T-helper 2 cell treated with Interferon-gamma antibody and Interleukin-4, amounts not matched to agents 100 ng/mL and 5 ng/mL, for 36 hours (primary cell): ENCODE measurements at regions not wholly inside any gene's neighbourhood (a gene's known extent, or its start where the extent isn't known, plus 50 kb on each side); places are given as distances from the start of the nearest gene placed in this dataset.

Experiments
- intact Hi-C: fragments of 100-400 bp; cut with micrococcal nuclease; formaldehyde crosslinking; loops from one replicate; pipeline ENCODE4 v1.15.1; 2023

DNA sequence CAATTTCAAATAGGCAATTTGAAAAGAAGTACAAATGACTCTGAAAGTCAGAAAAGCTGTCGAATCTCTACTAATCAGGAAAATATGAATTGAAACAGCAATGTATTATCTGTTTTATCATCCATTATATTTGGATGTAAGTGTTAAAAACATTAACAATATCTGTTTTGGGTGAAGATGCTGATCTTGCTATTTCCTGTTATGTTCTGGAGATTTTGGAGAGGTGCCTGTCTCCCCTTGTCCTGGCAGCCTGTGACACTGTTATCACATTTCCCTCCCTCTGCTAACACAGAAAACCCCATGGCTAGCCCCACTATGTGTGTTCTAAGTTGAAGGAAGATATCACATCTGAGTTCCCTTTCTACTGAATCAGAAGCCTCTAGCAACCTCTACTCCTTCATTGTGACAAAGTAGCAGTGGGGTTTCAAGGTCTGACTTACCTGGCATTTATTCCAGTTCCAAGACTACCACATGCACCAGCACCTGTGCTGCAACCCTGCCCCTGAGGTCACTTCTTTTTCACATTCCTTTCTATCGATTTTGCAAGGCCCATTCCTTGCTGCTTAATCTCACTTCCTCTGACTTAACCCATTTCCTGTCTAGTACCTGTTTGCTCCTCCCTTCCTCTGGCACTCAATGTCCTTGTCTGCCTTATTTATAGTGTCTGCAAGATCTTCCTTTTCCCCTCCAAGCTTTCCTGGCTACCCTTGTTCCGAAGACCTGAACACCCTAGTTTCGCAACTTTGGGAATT is 95.5 kb upstream of the COL8A1 start:
- intact Hi-C loops: no loop called here

DNA sequence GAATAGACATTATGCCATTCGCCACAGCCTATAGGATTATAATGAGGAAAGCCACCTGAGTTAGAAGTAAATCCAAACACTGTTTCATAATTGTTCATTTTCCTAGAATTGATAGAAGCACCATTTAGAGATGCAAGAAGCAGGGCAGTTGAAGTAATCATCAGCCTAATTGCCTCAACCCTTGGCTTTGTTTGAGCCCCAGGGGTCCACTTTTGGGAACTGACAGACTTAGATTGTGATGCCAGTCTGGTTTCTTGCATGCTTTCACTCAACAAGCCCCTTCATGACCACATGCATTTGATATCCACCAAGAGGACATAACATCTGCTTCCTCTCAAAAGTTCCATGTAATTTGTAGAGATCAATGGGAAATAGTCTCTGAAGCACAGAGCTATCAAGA is 97.2 kb upstream of the COL8A1 start:
- intact Hi-C loops: no loop called here

DNA sequence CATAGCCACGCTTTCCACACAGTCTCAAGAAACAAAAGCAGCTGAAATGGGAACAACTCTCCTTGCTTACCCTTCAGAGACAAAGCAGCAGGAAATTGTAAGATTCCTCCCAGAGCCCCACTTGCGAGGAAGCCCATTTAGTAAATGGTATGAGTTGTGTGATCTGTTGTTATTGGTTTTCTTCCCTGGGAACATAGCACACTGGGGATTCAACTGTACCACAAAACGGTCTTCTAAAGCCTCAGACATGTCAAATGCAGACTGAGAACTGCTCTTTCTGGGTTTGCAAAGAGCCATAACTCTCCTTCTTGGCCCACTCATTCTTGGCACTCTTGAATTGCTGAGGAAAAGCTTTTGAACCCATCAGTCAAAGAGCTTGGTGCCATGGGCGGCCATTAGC is 101.0 kb upstream of the COL8A1 start:
- intact Hi-C loops: loop anchor here (10.0 kb wide), 1 partner anchor 723 kb away; no protein-coding TSS in a partner anchor

DNA sequence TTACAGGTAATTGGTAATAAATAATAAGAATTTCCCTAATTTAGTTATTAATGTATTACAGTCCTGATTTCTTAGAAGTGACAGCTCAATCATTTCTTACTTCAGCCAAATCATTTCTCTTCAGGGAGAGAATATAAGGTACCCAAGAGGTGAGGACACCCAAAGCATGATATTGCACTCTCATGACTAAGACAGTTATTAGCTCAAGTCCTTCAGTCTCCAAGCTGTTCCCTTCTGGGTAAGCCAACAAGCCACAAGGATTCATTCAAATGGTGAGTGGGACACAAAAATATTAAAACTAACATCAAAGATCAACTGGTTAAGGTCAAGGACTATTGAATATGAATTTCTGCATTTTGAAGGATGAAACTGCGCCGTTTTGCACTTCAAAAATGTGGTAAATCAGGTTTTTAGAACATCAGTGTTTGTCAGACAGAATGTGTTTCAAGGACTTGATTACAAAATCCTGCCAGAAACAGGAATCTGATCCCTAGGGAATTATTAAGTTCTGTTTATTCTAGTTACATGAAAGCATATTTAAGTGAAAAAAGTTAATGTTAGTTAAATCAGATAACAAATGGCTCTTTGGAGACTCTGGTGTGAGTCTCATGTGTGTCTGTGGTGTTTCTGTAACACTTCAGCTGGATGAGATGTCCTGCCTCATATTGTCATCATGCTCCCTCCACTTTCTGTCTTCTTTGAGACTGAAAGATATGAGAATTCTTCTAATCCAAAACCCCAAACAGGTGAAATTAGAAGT is 101.7 kb upstream of the COL8A1 start:
- intact Hi-C loops: loop anchor here (10.0 kb wide), 1 partner anchor 722 kb away; no protein-coding TSS in a partner anchor

DNA sequence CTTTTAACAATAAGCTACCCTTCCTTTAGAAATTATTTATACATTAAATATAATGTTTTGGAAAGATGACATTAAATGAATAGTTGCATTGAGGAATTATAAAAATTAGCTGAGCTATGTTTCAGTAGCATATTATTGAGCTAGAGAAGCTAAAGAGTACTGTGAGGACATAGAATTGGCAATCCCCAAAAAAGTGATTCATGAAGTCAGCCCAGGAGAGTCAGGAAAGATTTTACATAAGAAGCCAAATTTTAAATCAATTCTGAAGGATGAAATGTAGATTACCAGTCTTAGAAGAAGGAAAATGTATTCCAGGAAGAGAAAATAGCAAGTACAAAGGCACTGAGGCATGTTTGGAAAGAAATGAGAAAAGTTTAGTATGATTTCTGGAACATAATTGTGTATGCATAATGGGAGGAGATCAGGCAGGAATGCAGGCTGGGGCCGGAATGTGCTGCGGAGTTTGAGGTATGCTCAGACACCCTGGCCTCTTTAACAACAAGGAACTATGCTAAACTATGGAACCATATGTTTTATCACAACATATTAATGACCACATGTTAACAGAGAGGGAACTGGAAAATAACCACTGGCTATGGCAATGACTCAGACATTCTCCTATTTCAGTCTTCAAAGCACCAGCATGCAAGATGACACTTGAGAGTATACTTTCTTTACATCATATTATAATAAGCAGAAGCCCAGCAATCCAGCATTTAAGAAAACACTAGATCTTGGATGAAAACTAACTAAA is 103.3 kb upstream of the COL8A1 start:
- intact Hi-C loops: loop anchor here (10.0 kb wide), 1 partner anchor 720 kb away; no protein-coding TSS in a partner anchor

DNA sequence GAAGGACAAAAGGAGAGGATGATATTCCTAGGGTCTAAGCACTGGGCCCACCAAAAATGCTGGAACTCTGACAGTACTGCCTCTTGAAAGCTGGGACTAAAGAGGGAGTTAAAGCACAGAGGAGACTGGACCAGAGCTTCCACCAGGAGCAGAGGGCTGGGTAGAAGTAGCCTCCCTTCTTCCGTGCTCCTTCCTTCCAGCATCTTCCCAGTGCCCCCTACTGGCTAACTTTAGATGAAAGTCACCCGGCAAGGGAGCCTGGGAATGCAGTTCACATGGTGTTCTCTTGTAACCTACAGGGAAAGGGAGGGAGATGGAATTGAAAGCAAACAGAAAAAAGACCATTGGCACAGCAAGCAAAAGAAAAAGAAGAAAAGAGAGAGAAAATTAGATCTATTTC is 106.1 kb upstream of the COL8A1 start:
- intact Hi-C loops: loop anchor here (10.0 kb wide), 1 partner anchor 717 kb away; no protein-coding TSS in a partner anchor

DNA sequence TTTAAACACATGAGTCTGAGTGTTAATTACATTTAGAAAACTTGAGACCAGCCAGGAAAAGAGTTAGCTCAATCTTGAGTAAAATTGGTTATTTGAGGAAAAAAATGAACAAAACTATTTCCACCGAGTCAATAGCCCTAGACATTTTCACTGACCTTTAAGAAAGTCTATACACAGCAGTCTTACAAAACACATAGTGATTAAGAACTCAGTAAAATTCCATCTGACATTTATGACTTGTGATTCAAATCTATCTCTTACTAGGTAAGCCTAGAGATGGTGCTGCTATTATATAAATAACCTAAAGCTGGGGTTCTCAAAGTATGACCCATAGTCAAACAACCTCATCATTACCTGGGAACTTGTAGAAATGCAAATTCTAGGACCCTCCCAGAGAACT is 109.1 kb upstream of the COL8A1 start:
- intact Hi-C loops: no loop called here

DNA sequence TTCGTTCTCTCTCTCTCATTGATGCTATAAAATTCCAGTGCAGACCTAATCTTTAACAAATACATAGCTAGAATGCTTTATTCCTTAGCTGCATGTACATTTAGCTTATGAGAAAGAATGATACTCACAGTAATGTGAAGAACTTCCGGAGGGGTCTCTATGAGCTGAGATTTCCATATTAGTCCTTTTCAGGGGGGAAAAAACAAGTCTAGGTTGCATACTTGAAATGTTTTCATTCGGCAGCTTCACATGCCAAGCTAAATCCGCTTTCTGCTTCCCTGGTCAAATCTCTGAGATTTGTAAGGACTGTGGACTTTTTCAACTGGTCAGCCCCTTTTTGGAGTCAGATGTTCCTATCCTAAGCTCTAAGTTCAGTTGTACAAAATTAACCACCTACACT is 111.5 kb upstream of the COL8A1 start:
- intact Hi-C loops: no loop called here

DNA sequence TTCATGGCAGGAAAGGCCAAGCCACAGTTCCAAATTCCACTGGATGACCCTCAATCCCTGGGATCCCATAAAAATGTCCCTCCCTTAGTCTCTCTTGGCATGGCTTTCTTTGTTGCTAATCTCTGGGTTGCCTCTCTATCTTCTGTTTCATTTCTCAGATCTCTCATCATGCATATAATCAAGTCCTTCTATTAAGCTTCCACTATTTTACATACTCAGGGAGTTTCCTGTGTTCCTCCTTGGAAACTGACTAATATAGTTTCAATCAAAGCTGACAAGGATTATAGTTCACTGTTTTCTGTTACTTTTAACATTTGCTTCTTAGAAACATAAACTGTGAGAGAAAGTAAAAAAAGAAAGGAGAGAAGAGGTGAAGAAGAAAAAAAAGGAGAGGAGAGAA is 113.8 kb upstream of the COL8A1 start:
- intact Hi-C loops: no loop called here

DNA sequence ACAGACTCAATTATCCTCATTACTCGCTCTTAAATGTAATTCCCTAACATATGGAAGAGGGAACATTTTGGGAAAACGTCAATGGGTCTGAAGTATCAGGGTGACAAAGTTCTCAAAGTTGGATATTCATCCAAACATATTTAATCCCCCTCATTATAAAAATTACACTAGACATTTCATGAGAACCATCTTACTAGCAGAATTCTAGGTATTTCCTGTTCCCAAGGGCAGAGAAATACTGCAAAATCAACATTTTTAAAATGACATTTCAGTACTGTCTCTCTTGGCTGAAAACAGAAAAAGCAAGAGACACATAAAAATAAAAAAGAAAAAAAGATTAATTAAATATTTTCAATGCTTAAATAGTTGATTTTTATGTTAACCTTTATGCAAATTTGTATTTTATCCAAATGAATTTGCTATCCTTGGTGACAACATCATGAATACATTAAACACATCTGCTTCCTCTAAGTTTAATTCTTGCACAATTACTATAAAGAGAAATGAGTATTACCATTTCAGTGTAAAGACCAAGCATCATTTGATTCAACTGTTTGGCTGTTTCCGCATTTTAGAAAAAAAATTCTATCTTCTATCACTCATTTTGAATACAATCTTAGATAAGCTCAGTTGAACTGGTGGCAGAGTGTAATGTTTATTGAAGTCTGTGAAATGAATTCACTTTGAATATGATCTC is 114.8 kb upstream of the COL8A1 start:
- intact Hi-C loops: no loop called here

DNA sequence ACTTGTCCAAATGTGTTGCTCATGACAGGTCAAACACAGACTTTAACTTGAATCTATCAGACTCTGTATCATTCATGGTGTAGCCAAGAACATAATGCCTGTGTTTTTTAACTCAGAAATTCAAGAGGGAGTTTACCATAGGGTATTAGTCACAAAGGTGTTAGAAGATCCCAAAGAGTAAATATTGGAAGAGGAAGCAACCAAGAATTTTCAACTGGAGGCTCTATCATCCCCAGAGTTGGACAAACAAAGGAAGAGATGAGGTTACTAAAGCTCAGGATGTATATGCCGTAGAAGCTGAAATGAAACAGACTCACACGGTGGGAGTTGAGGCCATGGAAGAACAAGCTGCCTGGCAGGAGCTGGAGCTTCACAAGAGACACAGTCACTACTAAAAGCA is 116.2 kb upstream of the COL8A1 start:
- intact Hi-C loops: no loop called here

DNA sequence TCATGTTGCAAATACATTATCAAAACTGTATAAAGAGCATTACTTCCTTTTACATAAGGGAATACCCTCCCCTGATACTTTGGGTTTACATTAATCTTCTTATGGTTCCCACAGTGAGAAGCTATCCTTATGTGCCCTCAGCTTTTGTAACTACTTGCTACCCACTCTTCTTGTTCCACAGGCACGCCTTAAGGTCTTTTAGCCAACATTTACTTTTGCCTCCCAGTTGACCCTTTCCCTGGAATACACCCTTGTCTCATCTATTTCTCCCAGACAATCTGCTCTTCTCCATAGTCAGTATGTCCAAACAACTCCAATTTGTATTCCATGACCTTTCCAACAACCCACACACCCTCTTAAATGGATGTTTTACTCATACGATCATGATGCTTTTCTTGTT is 116.8 kb upstream of the COL8A1 start:
- intact Hi-C loops: no loop called here

DNA sequence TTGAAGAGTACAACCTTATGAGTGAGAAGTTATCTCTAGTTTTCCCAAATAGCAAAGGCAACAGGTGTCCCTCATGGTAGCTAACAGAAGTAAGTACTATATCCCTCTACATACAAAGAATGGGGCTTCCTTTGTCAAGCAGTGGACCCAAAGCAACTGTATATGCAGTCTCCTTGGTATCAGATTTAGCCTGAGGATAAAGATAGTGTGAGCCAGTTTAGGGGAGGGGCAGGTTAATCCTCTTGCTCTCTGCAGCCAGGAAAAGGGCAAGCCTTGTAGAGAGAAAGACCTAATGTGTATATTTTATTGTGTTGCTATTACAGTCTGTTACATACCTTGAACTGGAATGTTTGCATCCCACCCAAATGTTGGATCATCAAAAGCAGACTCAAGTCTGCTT is 117.9 kb upstream of the COL8A1 start:
- intact Hi-C loops: no loop called here

DNA sequence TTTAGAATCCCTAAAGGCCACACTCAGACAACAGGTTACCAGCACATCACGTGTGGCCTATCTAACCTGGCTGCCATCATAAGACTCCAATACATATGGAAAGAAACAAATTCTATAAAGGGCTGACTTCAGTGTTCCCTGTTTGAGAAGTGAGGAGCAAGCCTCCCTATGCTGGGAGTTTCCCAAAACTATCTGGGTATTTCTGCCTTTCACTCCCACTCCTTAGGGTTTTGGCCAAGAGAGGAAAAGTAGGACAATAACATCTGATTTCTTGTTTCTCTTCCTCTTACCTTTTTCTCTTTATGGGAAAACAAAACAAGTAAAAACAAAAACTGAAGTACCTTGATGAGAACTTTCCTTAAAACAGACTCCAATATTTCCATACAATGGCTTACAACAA is 121.5 kb upstream of the COL8A1 start:
- intact Hi-C loops: no loop called here

DNA sequence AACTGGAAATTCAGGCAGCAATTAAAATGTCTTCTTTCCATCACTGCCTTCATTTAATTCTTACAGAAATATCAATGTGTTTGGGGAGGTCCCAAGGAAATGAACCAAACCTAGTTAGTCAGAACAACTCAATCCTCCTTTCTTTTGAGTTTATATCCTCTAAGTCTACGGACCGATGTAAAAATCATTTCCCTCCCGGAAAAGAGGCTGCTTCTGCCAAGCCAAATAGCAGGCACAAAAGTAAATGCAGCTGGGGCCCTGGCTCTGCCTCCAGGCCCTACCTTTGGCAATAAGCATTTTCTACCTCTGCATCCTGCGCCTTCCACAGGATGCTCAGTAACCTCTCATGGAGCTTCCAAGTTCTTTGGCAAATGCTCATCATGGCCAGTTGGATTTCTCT is 122.5 kb upstream of the COL8A1 start:
- intact Hi-C loops: no loop called here

DNA sequence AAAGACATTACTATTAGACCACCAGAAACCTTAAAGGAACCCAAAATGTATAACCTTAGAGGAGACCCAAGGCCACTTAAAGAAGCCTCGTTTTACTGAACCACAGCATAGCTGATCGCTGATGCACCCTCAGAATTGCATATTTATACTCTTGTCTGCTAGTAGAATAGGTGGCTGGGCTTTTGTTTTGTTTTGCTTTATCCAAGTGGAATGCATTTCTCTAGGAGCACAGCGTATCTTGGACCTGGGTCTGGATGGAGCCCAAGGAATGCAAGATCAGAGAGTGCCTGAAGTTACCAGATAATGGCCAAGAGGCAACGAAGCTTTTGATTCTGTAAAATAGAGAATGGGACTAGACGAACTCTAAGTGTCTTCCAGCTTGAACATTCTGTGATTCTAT is 129.2 kb upstream of the COL8A1 start:
- intact Hi-C loops: no loop called here

DNA sequence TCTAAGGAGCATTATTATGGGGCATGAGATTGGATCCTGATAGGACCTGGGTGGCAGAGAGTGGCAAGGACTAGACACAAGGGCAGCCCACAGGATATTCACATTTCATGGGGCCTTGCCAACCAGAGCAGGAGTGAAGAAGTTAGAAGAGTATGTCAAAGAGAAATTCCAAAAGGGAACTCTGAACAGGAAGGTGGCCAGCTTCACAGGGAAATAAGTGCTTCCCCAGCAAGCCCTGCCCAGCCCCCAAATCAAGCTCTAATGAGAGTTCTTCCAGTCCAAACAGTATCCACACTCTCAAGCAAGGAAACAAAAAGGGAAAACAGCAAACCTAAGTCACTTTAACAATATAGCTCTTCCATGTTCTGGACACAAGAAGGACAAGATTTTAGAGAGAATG is 130.2 kb upstream of the COL8A1 start:
- intact Hi-C loops: no loop called here

DNA sequence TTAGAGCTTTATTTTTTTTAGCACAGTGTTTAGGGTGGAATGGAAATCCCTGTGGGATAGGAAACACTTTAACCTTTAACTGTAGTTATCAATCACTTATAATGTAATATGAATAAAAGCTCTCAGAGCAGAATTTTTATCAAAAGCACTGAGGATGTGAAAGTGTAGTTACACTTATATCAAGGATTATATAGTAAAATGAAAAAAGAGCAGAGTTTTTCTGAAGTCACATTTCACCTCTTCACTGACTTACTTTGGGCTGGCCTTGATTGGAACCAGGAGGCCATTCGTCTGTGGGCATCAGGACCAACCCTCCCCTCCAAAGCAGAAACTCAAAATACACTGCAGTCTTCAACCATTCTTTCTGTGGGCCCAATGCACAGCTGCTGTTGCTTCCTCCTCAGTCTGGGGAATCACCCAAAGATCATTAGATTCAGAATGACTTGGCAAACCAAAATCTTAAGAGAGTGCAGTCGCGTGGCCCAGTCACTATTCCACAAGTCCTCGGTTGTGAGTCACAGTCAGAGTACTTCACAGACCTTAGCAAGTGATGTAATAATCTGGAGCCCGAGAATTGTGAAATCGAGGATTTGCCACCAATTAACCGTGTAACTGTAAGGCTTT is 132.6 kb upstream of the COL8A1 start:
- intact Hi-C loops: no loop called here

DNA sequence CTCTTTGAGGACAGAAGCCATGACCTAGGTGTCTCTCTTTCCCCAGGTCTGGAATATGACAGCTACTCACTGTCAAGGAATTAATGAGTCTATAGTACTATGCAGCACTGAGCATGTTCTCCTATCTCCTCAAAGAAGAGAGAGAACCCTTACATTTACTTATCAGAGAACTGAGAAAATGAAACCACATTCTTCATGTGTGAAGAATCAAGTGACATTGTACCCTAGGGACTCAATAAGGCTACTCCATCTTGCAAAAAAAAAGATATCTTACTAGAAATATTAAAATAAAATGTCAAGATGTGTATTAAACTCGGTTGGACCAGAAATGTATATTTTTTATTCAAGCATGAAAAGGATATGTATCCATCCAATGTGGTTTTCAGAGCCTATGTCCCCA is 133.2 kb upstream of the COL8A1 start:
- intact Hi-C loops: no loop called here

DNA sequence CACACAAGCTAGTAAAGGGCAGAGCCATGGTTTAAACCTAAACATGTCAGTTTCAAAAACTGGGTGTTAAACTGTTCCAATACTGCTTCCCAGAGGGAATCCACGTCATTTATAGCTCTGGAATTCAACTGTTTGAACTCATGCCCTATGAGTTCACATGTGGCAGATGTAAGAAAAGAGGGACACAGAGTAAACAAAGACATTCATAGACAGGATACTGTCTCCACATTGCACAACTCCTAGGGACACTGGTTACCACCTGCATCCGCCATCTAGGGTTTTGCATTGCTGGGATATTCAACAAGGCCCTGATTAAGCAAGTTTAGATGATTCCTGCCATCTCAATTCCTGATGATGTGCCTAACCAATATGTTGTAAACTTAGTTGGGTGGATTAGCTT is 134.1 kb upstream of the COL8A1 start:
- intact Hi-C loops: no loop called here

DNA sequence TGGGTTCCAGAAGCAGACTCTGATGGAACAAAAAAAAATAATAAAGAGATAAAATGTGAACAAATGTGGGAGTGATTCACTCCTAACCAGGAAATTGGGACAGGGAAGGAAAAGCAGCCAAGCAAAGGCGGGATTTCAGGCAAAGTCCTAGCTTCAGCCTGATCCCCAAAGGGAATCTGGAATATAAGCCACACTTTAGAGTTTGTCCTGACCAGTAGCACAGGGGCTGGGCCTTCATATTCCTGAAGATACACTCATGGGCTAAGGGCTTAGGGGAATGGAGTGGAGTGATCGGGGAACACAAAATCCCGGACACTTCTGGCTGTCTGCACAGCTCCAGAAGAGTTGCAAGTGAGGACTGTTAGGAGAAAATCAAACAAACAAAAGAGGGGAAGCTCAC is 135.0 kb upstream of the COL8A1 start:
- intact Hi-C loops: no loop called here
